ENCODE measurements at regions not wholly inside any gene's neighbourhood (a gene's known extent, or its start where the extent isn't known, plus 50 kb on each side); places are given as distances from the start of the nearest gene placed in this dataset.

DNA sequence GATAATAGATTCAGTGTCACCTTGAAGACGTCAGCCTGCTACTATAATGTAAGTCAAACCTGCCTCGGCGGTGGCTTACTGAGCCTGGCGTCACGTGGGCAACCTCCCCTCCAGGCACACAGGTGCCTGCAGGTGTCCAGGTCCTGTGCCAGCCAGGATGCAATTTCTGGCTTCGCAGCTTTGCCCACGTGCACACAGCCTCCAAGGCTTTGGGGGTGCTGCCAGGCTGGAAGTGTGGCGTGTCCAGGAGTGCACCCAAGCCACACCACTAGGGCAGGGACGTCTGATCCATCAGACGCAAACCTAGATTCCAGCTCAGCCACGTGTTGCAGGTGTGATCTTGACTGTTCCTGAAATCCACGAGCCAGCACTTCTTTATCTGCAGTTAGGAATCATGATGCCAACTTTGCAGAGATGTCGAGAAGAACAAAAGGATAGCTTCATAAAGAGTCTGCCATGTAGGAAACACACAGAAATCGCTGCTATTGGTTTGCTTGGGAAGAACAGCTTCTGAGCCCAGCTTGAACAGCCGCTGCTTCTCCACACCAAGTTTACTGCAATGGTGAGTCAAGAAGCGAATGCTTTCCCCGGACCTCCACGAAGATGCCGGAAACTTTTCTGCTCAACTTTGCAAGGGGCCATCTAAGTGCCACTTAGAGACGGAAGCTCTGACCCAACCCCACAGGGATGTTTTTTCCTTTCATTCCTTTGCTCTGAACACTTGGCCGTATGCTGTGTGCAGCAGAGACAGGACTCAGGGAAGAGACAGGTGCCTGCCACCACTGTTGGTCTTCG lies 84.2 kb upstream of the SALL3 start:
- TF ChIP-seq, protein P1, sequence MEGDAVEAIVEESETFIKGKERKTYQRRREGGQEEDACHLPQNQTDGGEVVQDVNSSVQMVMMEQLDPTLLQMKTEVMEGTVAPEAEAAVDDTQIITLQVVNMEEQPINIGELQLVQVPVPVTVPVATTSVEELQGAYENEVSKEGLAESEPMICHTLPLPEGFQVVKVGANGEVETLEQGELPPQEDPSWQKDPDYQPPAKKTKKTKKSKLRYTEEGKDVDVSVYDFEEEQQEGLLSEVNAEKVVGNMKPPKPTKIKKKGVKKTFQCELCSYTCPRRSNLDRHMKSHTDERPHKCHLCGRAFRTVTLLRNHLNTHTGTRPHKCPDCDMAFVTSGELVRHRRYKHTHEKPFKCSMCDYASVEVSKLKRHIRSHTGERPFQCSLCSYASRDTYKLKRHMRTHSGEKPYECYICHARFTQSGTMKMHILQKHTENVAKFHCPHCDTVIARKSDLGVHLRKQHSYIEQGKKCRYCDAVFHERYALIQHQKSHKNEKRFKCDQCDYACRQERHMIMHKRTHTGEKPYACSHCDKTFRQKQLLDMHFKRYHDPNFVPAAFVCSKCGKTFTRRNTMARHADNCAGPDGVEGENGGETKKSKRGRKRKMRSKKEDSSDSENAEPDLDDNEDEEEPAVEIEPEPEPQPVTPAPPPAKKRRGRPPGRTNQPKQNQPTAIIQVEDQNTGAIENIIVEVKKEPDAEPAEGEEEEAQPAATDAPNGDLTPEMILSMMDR (IDR thresholded peaks at IDR 0.05; ENCODE audit: borderline replicate concordance, extremely low read depth, low read length, poor library complexity, severe bottlenecking) = no peak
- no peak for TF ChIP-seq EZH2 (IDR thresholded peaks at IDR 0.05; ENCODE audit: borderline replicate concordance, low read depth, low read length, severe bottlenecking)

Data from DND-41 (cell line).